HEK293T (cell line): ENCODE measurements at regions not wholly inside any gene's neighbourhood (a gene's known extent, or its start where the extent isn't known, plus 50 kb on each side); places are given as distances from the start of the nearest gene placed in this dataset.
"Not testable (repeated sequence)": the region's sequence is repeated elsewhere in the genome, so short reads cannot be mapped to it uniquely, and the experiment has no call there.

Source experiments
- ARNT ChIP-seq: fragments of 450-650 bp; IDR thresholded peaks from 2 replicates; pipeline ENCODE4 v1.6.1; 2017; ENCODE audit warnings: mild to moderate bottlenecking
- CTBP1 ChIP-seq: fragments of 450-650 bp; IDR thresholded peaks from 2 replicates; pipeline ENCODE4 v1.6.1; 2016; ENCODE audit warnings: borderline replicate concordance
- FOXA1 ChIP-seq: fragments of 450-650 bp; IDR thresholded peaks from 2 replicates; pipeline ENCODE4 v1.6.1; 2016; ENCODE audit warnings: mild to moderate bottlenecking
- FOXK2 ChIP-seq: fragments of 450-650 bp; IDR thresholded peaks from 2 replicates; pipeline ENCODE4 v1.6.1; 2016; ENCODE audit warnings: mild to moderate bottlenecking
- FOXM1 ChIP-seq: fragments of 450-650 bp; IDR thresholded peaks from 2 replicates; pipeline ENCODE4 v1.6.1; 2017; ENCODE audit warnings: mild to moderate bottlenecking, borderline replicate concordance
- TARDBP ChIP-seq: fragments of 450-650 bp; IDR thresholded peaks from 2 replicates; pipeline ENCODE4 v1.6.1; 2016

GRCh38 chr4:37746852-37747251 is 60.7 kb upstream of the RELL1 start:
- TF ChIP-seq TARDBP, FOXK2, FOXA1, FOXM1, CTBP1, ARNT: not testable (repeated sequence)
